Nephron progenitor cell (in vitro differentiated cells): ENCODE measurements at regions not wholly inside any gene's neighbourhood (a gene's known extent, or its start where the extent isn't known, plus 50 kb on each side); places are given as distances from the start of the nearest gene placed in this dataset.
"Not testable (repeated sequence)": the region's sequence is repeated elsewhere in the genome, so short reads cannot be mapped to it uniquely, and the experiment has no call there.

Source experiments
- DNase-seq: peaks from one replicate; pipeline ENCODE4 v3.0.0; 2021
- H3K27ac Mint-ChIP-seq: 2 replicates; pipeline ENCODE4 v1.8.0; 2021; ENCODE audit warnings: mild to moderate bottlenecking, moderate library complexity, mixed read lengths
- H3K27me3 Mint-ChIP-seq: 2 replicates; pipeline ENCODE4 v1.8.0; 2021; ENCODE audit warnings: mild to moderate bottlenecking, low read depth, mixed read lengths; ENCODE audit not compliant: poor library complexity
- H3K36me3 Mint-ChIP-seq: 2 replicates; pipeline ENCODE4 v1.8.0; 2021; ENCODE audit warnings: low read depth, mixed read lengths
- H3K4me1 Mint-ChIP-seq: 2 replicates; pipeline ENCODE4 v1.8.0; 2021; ENCODE audit warnings: mixed read lengths
- H3K4me3 Mint-ChIP-seq: 2 replicates; pipeline ENCODE4 v1.8.0; 2021; ENCODE audit warnings: mild to moderate bottlenecking, moderate library complexity, mixed read lengths
- H3K9me3 Mint-ChIP-seq: 2 replicates; pipeline ENCODE4 v1.8.0; 2021; ENCODE audit warnings: mild to moderate bottlenecking, moderate library complexity, mixed read lengths
- CTCF ChIP-seq: fragments of 200-600 bp; sonication (generic); IDR thresholded peaks from 2 replicates; pipeline ENCODE4 v1.5.0; 2021; ENCODE audit warnings: antibody characterized with exemption

- TF ChIP-seq CTCF = no peak
- Mint-ChIP-seq H3K27ac (no peak overlapping the region), H3K36me3 (peaks cover 5% of the 10 kb centered on the region), H3K27me3 (peaks cover 10% of the 10 kb centered on the region), H3K4me3 (no peak overlapping the region), H3K4me1 (peaks cover 7% of the 10 kb centered on the region), H3K9me3 (peaks cover 13% of the 10 kb centered on the region)
- no peak for DNase-seq
Observed at GRCh38 chr10:22779331-22780019, 65.1 kb upstream of the PIP4K2A start.

GRCh38 chr10:22774102-22774501 lies 59.7 kb upstream of the PIP4K2A start:
- peaks cover 19% of the 10 kb centered on the region for H3K9me3 Mint-ChIP-seq
- no peak for DNase-seq
- H3K27me3 Mint-ChIP-seq = peaks cover 2% of the 10 kb centered on the region
- peaks cover 6% of the 10 kb centered on the region for H3K4me1 Mint-ChIP-seq
- no peak overlapping the region for H3K4me3 Mint-ChIP-seq
- peaks cover 5% of the 10 kb centered on the region for H3K36me3 Mint-ChIP-seq
- H3K27ac Mint-ChIP-seq = no peak overlapping the region
- no peak for TF ChIP-seq CTCF

- not testable (repeated sequence) for H3K27me3 Mint-ChIP-seq, H3K27ac Mint-ChIP-seq
Observed at GRCh38 chr10:22771631-22772030, 57.3 kb upstream of the PIP4K2A start.

GRCh38 chr10:22770270-22770669 lies 55.9 kb upstream of the PIP4K2A start:
- TF ChIP-seq CTCF = no peak
- peaks cover 14% of the 10 kb centered on the region for H3K9me3 Mint-ChIP-seq
- H3K27me3 Mint-ChIP-seq = no peaks in the 10 kb centered on the region
- H3K4me3 Mint-ChIP-seq = no peak overlapping the region
- H3K27ac Mint-ChIP-seq = no peak overlapping the region
- no peak for DNase-seq
- H3K36me3 Mint-ChIP-seq = no peaks in the 10 kb centered on the region
- no peaks in the 10 kb centered on the region for H3K4me1 Mint-ChIP-seq

More at GRCh38 chr10:22771631-22772030, 57.3 kb upstream of the PIP4K2A start:
- DNase-seq, H3K36me3 Mint-ChIP-seq, H3K4me1 Mint-ChIP-seq, H3K4me3 Mint-ChIP-seq: not testable (repeated sequence)
- peaks cover 19% of the 10 kb centered on the region for H3K9me3 Mint-ChIP-seq

GRCh38 chr10:22767859-22768258 lies 53.5 kb upstream of the PIP4K2A start:
- no peak overlapping the region for H3K4me3 Mint-ChIP-seq
- TF ChIP-seq CTCF = no peak
- no peak overlapping the region for H3K27ac Mint-ChIP-seq
- no peaks in the 10 kb centered on the region for H3K4me1 Mint-ChIP-seq
- peaks cover 3% of the 10 kb centered on the region for H3K27me3 Mint-ChIP-seq
- no peak for DNase-seq
- no peaks in the 10 kb centered on the region for H3K36me3 Mint-ChIP-seq
- H3K9me3 Mint-ChIP-seq = peaks cover 14% of the 10 kb centered on the region

- Mint-ChIP-seq H3K27me3 (peaks cover 3% of the 10 kb centered on the region), H3K4me1 (no peaks in the 10 kb centered on the region), H3K27ac (no peak overlapping the region), H3K9me3 (peaks cover 14% of the 10 kb centered on the region), H3K36me3 (no peaks in the 10 kb centered on the region), H3K4me3 (no peak overlapping the region)
- no peak for TF ChIP-seq CTCF
- no peak for DNase-seq
Observed at GRCh38 chr10:22766693-22767092, 52.3 kb upstream of the PIP4K2A start.
